ENCODE measurements at regions not wholly inside any gene's neighbourhood (a gene's known extent, or its start where the extent isn't known, plus 50 kb on each side); places are given as distances from the start of the nearest gene placed in this dataset.

DNA sequence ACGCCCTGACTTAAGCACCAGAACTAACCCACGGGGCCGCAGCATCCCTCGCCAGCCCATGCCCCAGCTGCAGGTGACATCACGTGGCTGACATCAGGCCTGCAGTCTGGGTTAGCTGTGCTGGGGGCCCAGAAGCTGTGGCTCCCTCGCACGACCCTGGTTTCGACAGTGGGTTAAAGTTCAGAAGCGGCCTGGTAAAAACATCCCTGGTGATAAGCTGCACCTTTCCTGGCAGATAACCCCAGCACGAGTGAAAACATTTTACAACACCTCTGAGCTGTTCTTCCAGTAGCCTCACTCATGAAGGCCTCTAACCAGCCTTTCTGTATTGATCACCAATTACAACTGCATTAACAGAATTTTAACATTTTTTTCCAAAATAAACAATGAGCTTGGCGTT is 136.4 kb upstream of the RREB1 start:
- TF ChIP-seq, protein P1, sequence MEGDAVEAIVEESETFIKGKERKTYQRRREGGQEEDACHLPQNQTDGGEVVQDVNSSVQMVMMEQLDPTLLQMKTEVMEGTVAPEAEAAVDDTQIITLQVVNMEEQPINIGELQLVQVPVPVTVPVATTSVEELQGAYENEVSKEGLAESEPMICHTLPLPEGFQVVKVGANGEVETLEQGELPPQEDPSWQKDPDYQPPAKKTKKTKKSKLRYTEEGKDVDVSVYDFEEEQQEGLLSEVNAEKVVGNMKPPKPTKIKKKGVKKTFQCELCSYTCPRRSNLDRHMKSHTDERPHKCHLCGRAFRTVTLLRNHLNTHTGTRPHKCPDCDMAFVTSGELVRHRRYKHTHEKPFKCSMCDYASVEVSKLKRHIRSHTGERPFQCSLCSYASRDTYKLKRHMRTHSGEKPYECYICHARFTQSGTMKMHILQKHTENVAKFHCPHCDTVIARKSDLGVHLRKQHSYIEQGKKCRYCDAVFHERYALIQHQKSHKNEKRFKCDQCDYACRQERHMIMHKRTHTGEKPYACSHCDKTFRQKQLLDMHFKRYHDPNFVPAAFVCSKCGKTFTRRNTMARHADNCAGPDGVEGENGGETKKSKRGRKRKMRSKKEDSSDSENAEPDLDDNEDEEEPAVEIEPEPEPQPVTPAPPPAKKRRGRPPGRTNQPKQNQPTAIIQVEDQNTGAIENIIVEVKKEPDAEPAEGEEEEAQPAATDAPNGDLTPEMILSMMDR (conservative IDR thresholded peaks at IDR 0.05) = no peak
- TF ChIP-seq ZFX (IDR thresholded peaks at IDR 0.05) = no peak
